ENCODE measurements at regions not wholly inside any gene's neighbourhood (a gene's known extent, or its start where the extent isn't known, plus 50 kb on each side); places are given as distances from the start of the nearest gene placed in this dataset.

- H3K27me3 Mint-ChIP-seq = no peaks in the 10 kb centered on the region
- no peaks in the 10 kb centered on the region for H3K36me3 Mint-ChIP-seq (ENCODE audit: low read depth)
- CTCF ChIA-PET = no interaction called here
- no peak overlapping the region for H3K4me3 Mint-ChIP-seq
- no peak for DNase-seq
- H3K27ac Mint-ChIP-seq = no peak overlapping the region
- H3K9me3 Mint-ChIP-seq = peaks cover 8% of the 10 kb centered on the region
- no peak for TF ChIP-seq CTCF (IDR thresholded peaks at IDR 0.05)
- H3K4me1 Mint-ChIP-seq = no peaks in the 10 kb centered on the region
- intact Hi-C loops (cut with micrococcal nuclease) = no loop called here
- ATAC-seq (ENCODE audit: low read depth) = no peak
- POLR2A ChIA-PET = no interaction called here
Measured at GRCh38 chr20:55615818-55616217, 389.5 kb downstream of the CBLN4 start.

- Mint-ChIP-seq H3K4me1 (no peaks in the 10 kb centered on the region), H3K27me3 (no peaks in the 10 kb centered on the region), H3K9me3 (peaks cover 10% of the 10 kb centered on the region), H3K4me3 (no peak overlapping the region), H3K36me3 (ENCODE audit: low read depth) (no peaks in the 10 kb centered on the region), H3K27ac (no peak overlapping the region)
- POLR2A ChIA-PET = no interaction called here
- DNase-seq (no peak), ATAC-seq (ENCODE audit: low read depth) (no peak)
- TF ChIP-seq CTCF (IDR thresholded peaks at IDR 0.05) = no peak
- intact Hi-C loops (cut with micrococcal nuclease) = no loop called here
- CTCF ChIA-PET = no interaction called here
Measured at GRCh38 chr20:55614220-55614757, 391.0 kb downstream of the CBLN4 start.

DNA sequence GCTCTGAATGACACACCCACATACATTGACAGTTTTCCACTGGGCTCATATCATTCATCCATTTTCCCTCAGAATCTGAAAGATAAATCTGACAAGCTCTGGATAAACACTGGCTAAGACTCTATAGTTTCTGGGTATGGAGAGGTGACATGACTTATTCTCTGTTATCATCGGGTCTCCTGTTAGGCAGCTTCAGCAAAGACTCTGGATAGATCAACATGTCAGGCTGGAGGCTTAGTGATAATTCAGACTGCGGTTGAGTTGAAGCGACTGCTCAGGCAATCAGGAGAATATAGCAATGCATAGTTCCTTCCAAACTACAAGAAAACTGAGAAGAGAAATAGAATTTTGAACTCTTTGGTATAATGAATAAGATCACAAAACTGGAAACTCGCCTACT, 394.6 kb downstream of the CBLN4 start:
- Mint-ChIP-seq H3K9me3 (peaks cover 15% of the 10 kb centered on the region), H3K36me3 (ENCODE audit: low read depth) (no peaks in the 10 kb centered on the region), H3K4me1 (no peaks in the 10 kb centered on the region), H3K27ac (no peak overlapping the region), H3K27me3 (no peaks in the 10 kb centered on the region), H3K4me3 (no peak overlapping the region)
- ATAC-seq (ENCODE audit: low read depth) (no peak), DNase-seq (no peak)
- intact Hi-C loops (cut with micrococcal nuclease) = no loop called here
- CTCF ChIA-PET = no interaction called here
- POLR2A ChIA-PET = no interaction called here
- no peak for TF ChIP-seq CTCF (IDR thresholded peaks at IDR 0.05)

GRCh38 chr20:55605594-55605993, 399.7 kb downstream of the CBLN4 start:
- POLR2A ChIA-PET = no interaction called here

GRCh38 chr20:55597526-55597925, 407.8 kb downstream of the CBLN4 start:
- ChIA-PET CTCF (no interaction called here), POLR2A (no interaction called here)
- Mint-ChIP-seq H3K27ac (no peak overlapping the region), H3K4me1 (no peaks in the 10 kb centered on the region), H3K9me3 (peaks cover 4% of the 10 kb centered on the region), H3K4me3 (no peak overlapping the region), H3K36me3 (ENCODE audit: low read depth) (no peaks in the 10 kb centered on the region), H3K27me3 (no peaks in the 10 kb centered on the region)
- intact Hi-C loops (cut with micrococcal nuclease) = no loop called here
- ATAC-seq (ENCODE audit: low read depth) = no peak
- no peak for TF ChIP-seq CTCF (IDR thresholded peaks at IDR 0.05)
- DNase-seq = no peak

More at GRCh38 chr20:55605594-55605993, 399.7 kb downstream of the CBLN4 start:
- no peak for TF ChIP-seq CTCF (IDR thresholded peaks at IDR 0.05)
- CTCF ChIA-PET = no interaction called here
- H3K27me3 Mint-ChIP-seq = no peaks in the 10 kb centered on the region
- no peaks in the 10 kb centered on the region for H3K36me3 Mint-ChIP-seq (ENCODE audit: low read depth)
- DNase-seq (no peak), ATAC-seq (ENCODE audit: low read depth) (no peak)
- no peaks in the 10 kb centered on the region for H3K4me1 Mint-ChIP-seq
- intact Hi-C loops (cut with micrococcal nuclease) = no loop called here
- no peak overlapping the region for H3K4me3 Mint-ChIP-seq
- peaks cover 13% of the 10 kb centered on the region for H3K9me3 Mint-ChIP-seq
- H3K27ac Mint-ChIP-seq = no peak overlapping the region

All from activated B cell treated with CpG ODN at 0.5 μM for 24 hours (primary cell).